ENCODE measurements at regions not wholly inside any gene's neighbourhood (a gene's known extent, or its start where the extent isn't known, plus 50 kb on each side); places are given as distances from the start of the nearest gene placed in this dataset.

DNA sequence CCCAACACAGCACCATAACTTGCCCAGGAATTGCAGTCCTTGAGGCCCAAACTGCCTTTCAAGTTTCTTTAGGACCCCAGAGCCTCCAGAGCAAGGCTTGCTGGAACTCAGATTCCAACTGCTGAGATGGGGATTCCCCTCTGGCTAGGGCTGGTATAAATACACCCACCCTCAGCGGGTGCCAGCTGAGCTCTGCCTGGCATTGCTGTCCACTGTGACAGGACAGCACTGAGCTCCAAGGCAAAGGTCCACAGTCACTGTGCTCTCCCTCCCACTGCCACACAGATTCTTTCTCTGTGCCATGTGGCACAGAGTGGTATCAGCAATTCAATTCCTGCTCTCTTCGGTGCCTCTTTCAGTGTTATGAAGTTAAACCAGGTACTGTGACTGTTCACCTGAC lies 304.2 kb upstream of the LMCD1 start:
- TF ChIP-seq TAF1 (IDR thresholded peaks at IDR 0.05; ENCODE audit: low read depth, low read length) (no peak), PAX5 (IDR thresholded peaks at IDR 0.05; ENCODE audit: insufficient read depth, low read length, severe bottlenecking) (no peak), POLR2AphosphoS5 (IDR thresholded peaks at IDR 0.05; ENCODE audit: low read depth, low read length) (no peak)

All from GM12891 (cell line).